H9 (cell line): ENCODE measurements at regions not wholly inside any gene's neighbourhood (a gene's known extent, or its start where the extent isn't known, plus 50 kb on each side); places are given as distances from the start of the nearest gene placed in this dataset.

ENCODE experiments used
- DNase-seq: peaks from one replicate; pipeline ENCODE4 v3.0.0-alpha.2; 2017
- H2AFZ ChIP-seq: one replicate; pipeline ENCODE4 v1.6.1; 2013; ENCODE audit warnings: mild to moderate bottlenecking, low read length, control low read depth, moderate library complexity
- H2AK5ac ChIP-seq: 2 replicates; pipeline ENCODE4 v1.6.1; 2013; ENCODE audit warnings: low read length, control low read depth, mixed read lengths; ENCODE audit not compliant: insufficient read length
- H2BK120ac ChIP-seq: one replicate; pipeline ENCODE4 v1.6.1; 2013; ENCODE audit warnings: low read depth, mild to moderate bottlenecking, low read length, control low read depth, inconsistent platforms; ENCODE audit not compliant: poor library complexity, severe bottlenecking
- H2BK12ac ChIP-seq: 2 replicates; pipeline ENCODE4 v1.6.1; 2013; ENCODE audit warnings: low read length, control low read depth, mixed read lengths, low read depth; ENCODE audit not compliant: insufficient read length
- H2BK15ac ChIP-seq: 2 replicates; pipeline ENCODE4 v1.6.1; 2013; ENCODE audit warnings: low read depth, low read length, control low read depth
- H2BK20ac ChIP-seq: one replicate; pipeline ENCODE4 v1.6.1; 2013; ENCODE audit warnings: low read depth, mild to moderate bottlenecking, low read length, control low read depth, inconsistent platforms; ENCODE audit not compliant: poor library complexity, severe bottlenecking
- H2BK5ac ChIP-seq: 2 replicates; pipeline ENCODE4 v1.6.1; 2013; ENCODE audit warnings: low read length, control low read depth, mixed read lengths; ENCODE audit not compliant: insufficient read length
- H3K14ac ChIP-seq: 2 replicates; pipeline ENCODE4 v1.6.1; 2013; ENCODE audit warnings: low read length, control low read depth; ENCODE audit not compliant: insufficient read depth
- H3K18ac ChIP-seq: 2 replicates; pipeline ENCODE4 v1.6.1; 2013; ENCODE audit warnings: low read depth, mild to moderate bottlenecking, mixed read lengths, low read length, control low read depth; ENCODE audit not compliant: insufficient read length
- H3K23ac ChIP-seq: 2 replicates; pipeline ENCODE4 v1.6.1; 2013; ENCODE audit warnings: low read length, control low read depth, mixed read lengths, low read depth; ENCODE audit not compliant: insufficient read length
- H3K23me2 ChIP-seq: 2 replicates; pipeline ENCODE4 v1.6.1; 2013; ENCODE audit warnings: low read depth, mild to moderate bottlenecking, mixed read lengths, low read length, control low read depth; ENCODE audit not compliant: insufficient read length, poor library complexity, severe bottlenecking
- H3K27ac ChIP-seq: 2 replicates; pipeline ENCODE4 v1.5.1; 2013; ENCODE audit warnings: low read length, control low read depth, mixed read lengths, low read depth; ENCODE audit not compliant: insufficient read length
- H3K27me3 ChIP-seq: 2 replicates; pipeline ENCODE4 v1.6.1; 2013; ENCODE audit warnings: low read length, control low read depth, inconsistent platforms; ENCODE audit not compliant: insufficient read depth
- H3K4ac ChIP-seq: 2 replicates; pipeline ENCODE4 v1.6.1; 2013; ENCODE audit warnings: low read depth, mild to moderate bottlenecking, control low read depth, inconsistent platforms, low read length, moderate library complexity
- H3K4me1 ChIP-seq: 2 replicates; pipeline ENCODE4 v1.6.1; 2013; ENCODE audit warnings: low read length, control low read depth, inconsistent platforms; ENCODE audit not compliant: insufficient read depth
- H3K4me2 ChIP-seq: 2 replicates; pipeline ENCODE4 v1.6.1; 2013; ENCODE audit warnings: low read length, control low read depth, mixed read lengths; ENCODE audit not compliant: insufficient read length, insufficient read depth
- H3K56ac ChIP-seq: 2 replicates; pipeline ENCODE4 v1.6.1; 2013; ENCODE audit warnings: low read depth, mild to moderate bottlenecking, mixed read lengths, low read length, control low read depth; ENCODE audit not compliant: insufficient read length
- H3K79me1 ChIP-seq: 2 replicates; pipeline ENCODE4 v1.6.1; 2013; ENCODE audit warnings: low read depth, mild to moderate bottlenecking, moderate library complexity, low read length, control low read depth, inconsistent platforms; ENCODE audit not compliant: insufficient read depth, poor library complexity, severe bottlenecking
- H3K79me2 ChIP-seq: 2 replicates; pipeline ENCODE4 v1.6.1; 2013; ENCODE audit warnings: low read length, control low read depth, inconsistent platforms; ENCODE audit not compliant: insufficient read depth
- H3K9ac ChIP-seq: 2 replicates; pipeline ENCODE4 v1.6.1; 2013; ENCODE audit warnings: low read length, control low read depth, mixed read lengths; ENCODE audit not compliant: insufficient read length; ENCODE audit errors: extremely low read depth
- H3K9me3 ChIP-seq: one replicate; pipeline ENCODE4 v1.6.1; 2013; ENCODE audit warnings: low read depth, low read length, inconsistent platforms; ENCODE audit not compliant: control insufficient read depth
- H3T11ph ChIP-seq: one replicate; pipeline ENCODE4 v1.6.1; 2013; ENCODE audit warnings: mild to moderate bottlenecking, low read length, control low read depth, inconsistent platforms
- H4K20me1 ChIP-seq: one replicate; pipeline ENCODE4 v1.6.1; 2013; ENCODE audit not compliant: control insufficient read depth, insufficient read length, insufficient read depth
- H4K5ac ChIP-seq: 2 replicates; pipeline ENCODE4 v1.6.1; 2013; ENCODE audit warnings: low read depth, mild to moderate bottlenecking, mixed read lengths, low read length, control low read depth; ENCODE audit not compliant: insufficient read length
- H4K8ac ChIP-seq: replicated peaks from 2 replicates; pipeline ENCODE4 v1.6.1; 2013; ENCODE audit warnings: low read length, control low read depth, mixed read lengths, low read depth; ENCODE audit not compliant: insufficient read length
- H4K91ac ChIP-seq: 2 replicates; pipeline ENCODE4 v1.6.1; 2013; ENCODE audit warnings: low read depth, mild to moderate bottlenecking, moderate library complexity, mixed read lengths, low read length, control low read depth; ENCODE audit not compliant: insufficient read length
- H3K27ac Mint-ChIP-seq, 3 experiments: 2 replicates in 2 of 3; 3 replicates in 1 of 3; pipeline ENCODE4 v1.8.0; 2020 to 2021; ENCODE audit warnings: mixed read lengths in 3 of 3, mild to moderate bottlenecking in 1 of 3, moderate library complexity in 1 of 3
- H3K27me3 Mint-ChIP-seq: 2 replicates; pipeline ENCODE4 v1.8.0; 2021; ENCODE audit warnings: low read depth, mild to moderate bottlenecking, moderate library complexity, mixed read lengths
- H3K36me3 Mint-ChIP-seq, 3 experiments: 2 replicates in 2 of 3; 3 replicates in 1 of 3; pipeline ENCODE4 v1.8.0; 2020 to 2021; ENCODE audit warnings: low read depth in 3 of 3, mixed read lengths in 3 of 3; ENCODE audit not compliant: insufficient read depth in 1 of 3
- H3K4me1 Mint-ChIP-seq, 2 experiments: 2 replicates each; pipeline ENCODE4 v1.8.0; 2020; ENCODE audit warnings: mixed read lengths in 2 of 2
- H3K4me3 Mint-ChIP-seq, 2 experiments: 2 replicates in 1 of 2; 3 replicates in 1 of 2; pipeline ENCODE4 v1.8.0; 2020 to 2021; ENCODE audit warnings: mild to moderate bottlenecking in 2 of 2, mixed read lengths in 2 of 2, moderate library complexity in 1 of 2
- H3K9me3 Mint-ChIP-seq, 2 experiments: 2 replicates in 1 of 2; 3 replicates in 1 of 2; pipeline ENCODE4 v1.8.0; 2020; ENCODE audit warnings: mild to moderate bottlenecking in 2 of 2, mixed read lengths in 2 of 2, moderate library complexity in 1 of 2
- WGBS: extraction: QIAGEN DNeasy Blood & Tissue Kit; methylation state at CpG from one replicate; pipeline ENCODE4 v1.1.7; 2013; ENCODE audit warnings: missing lambda C conversion rate, low lambda C conversion rate, mixed read lengths; ENCODE audit not compliant: insufficient read length; ENCODE audit errors: extremely low coverage; 5-methylcytosine and 5-hydroxymethylcytosine counted together
- TF ChIP-seq, protein P1 (sequence below): fragments of 200-600 bp; sonication (generic); conservative IDR thresholded peaks from 3 replicates; pipeline ENCODE4 v1.8.0; 2021; ENCODE audit warnings: antibody characterized with exemption, mild to moderate bottlenecking

DNA sequence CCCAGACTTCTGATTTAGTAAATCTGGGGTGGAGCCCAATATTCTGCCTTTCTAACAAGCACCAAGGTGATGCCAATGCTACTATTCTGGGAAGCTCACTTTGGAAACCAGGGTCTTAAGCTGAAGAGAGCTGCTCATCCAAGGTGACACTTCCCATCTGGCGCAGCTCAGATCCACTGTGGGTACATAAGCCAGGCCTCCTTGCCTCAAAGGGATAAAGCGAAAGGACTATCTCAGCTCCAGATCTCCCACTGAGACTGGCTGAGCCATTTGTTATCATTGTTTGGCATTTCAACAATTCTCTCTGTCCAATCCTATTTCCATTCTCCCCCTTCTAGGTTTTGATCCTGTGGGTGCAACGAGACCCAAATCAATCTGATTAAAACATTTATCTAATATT lies 323.8 kb downstream of the GBE1 start:
- H3K9ac ChIP-seq, result no peak overlapping the region
- no peak overlapping the region for H2AFZ ChIP-seq
- DNase-seq, result no peak
- H3K79me2 ChIP-seq, result no peaks in the 10 kb centered on the region
- Mint-ChIP-seq H3K27me3 (no peaks in the 10 kb centered on the region), H3K4me1 (no peaks in the 10 kb centered on the region), H3K36me3 (peaks cover 0 to 3% (median 2%) of the 10 kb centered on the region in 3 experiments; a peak in 2 of 7 replicates), H3K27ac (no peak overlapping the region), H3K9me3 (no peaks in the 10 kb centered on the region), H3K4me3 (no peak overlapping the region)
- H4K91ac ChIP-seq, result no peak overlapping the region
- H2BK20ac ChIP-seq, result no peak overlapping the region
- H3K4me2 ChIP-seq, result no peak overlapping the region
- no peak overlapping the region for H3K56ac ChIP-seq
- no peak overlapping the region for H3K18ac ChIP-seq
- H4K5ac ChIP-seq, result no peak overlapping the region
- H3K27me3 ChIP-seq, result no peaks in the 10 kb centered on the region
- no peaks in the 10 kb centered on the region for H3K4me1 ChIP-seq
- no peak overlapping the region for H3K4ac ChIP-seq
- no peaks in the 10 kb centered on the region for H4K20me1 ChIP-seq
- no peak overlapping the region for H2BK120ac ChIP-seq
- no peak overlapping the region for H3K23ac ChIP-seq
- no peak overlapping the region for H3K27ac ChIP-seq
- no peaks in the 10 kb centered on the region for H3K79me1 ChIP-seq
- no peak overlapping the region for H3T11ph ChIP-seq
- H3K14ac ChIP-seq, result no peak overlapping the region
- no peak overlapping the region for H4K8ac ChIP-seq
- H2BK12ac ChIP-seq, result no peak overlapping the region
- H2BK15ac ChIP-seq, result no peak overlapping the region
- TF ChIP-seq, protein P1, sequence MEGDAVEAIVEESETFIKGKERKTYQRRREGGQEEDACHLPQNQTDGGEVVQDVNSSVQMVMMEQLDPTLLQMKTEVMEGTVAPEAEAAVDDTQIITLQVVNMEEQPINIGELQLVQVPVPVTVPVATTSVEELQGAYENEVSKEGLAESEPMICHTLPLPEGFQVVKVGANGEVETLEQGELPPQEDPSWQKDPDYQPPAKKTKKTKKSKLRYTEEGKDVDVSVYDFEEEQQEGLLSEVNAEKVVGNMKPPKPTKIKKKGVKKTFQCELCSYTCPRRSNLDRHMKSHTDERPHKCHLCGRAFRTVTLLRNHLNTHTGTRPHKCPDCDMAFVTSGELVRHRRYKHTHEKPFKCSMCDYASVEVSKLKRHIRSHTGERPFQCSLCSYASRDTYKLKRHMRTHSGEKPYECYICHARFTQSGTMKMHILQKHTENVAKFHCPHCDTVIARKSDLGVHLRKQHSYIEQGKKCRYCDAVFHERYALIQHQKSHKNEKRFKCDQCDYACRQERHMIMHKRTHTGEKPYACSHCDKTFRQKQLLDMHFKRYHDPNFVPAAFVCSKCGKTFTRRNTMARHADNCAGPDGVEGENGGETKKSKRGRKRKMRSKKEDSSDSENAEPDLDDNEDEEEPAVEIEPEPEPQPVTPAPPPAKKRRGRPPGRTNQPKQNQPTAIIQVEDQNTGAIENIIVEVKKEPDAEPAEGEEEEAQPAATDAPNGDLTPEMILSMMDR, result no peak
- no peaks in the 10 kb centered on the region for H3K9me3 ChIP-seq
- no peaks in the 10 kb centered on the region for H3K23me2 ChIP-seq
- no peak overlapping the region for H2BK5ac ChIP-seq
- no CpG with 5 or more reads among the region's 3 CpGs for WGBS
- no peak overlapping the region for H2AK5ac ChIP-seq
